Epidermal melanocyte (primary cell): ENCODE measurements at regions not wholly inside any gene's neighbourhood (a gene's known extent, or its start where the extent isn't known, plus 50 kb on each side); places are given as distances from the start of the nearest gene placed in this dataset.
A peak's percentile ranks its signal among the peaks of the same experiment; 100 is the strongest.

ENCODE experiments used
- DNase-seq: peaks from one replicate; pipeline ENCODE4 v3.0.0; 2011; ENCODE audit warnings: low spot score; ENCODE audit not compliant: insufficient read length

DNA sequence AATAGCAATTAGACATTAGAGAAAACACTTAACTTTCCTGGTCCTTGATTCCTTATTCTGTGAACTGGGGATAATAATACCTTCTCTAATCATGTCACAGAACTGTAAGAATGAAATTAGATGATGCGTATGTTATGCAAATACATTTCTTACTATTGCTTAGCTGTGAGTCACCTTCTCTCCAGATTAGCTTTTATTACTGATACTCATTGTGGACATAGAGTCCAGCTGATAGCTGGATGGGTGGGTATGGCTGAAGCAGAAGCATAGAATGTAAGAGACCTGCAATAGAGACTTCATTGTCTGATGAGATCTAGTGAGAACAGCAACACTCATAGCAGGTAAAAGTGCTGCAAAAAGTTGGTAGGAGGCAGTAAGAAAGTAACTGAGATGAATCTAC, 437.2 kb upstream of the ZFP42 start:
- no peak for DNase-seq

DNA sequence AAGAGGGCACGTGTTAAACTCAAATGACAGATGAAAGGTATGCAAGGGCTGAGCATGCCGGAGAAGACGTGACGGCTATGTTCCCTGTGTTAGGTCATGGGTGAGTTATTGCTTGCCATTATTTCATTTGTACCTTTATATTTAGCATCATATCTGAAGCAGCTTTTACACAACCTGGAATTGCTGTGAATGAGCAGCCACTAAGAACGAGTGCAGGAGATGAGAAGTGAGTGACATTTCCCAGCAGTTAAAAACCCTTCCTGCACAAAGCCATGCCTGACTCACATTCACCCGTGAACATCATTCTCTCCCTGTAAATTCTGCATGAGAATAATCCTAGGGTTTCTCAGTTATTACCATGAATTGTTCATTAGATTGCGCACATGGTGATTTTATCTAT, 433.2 kb upstream of the ZFP42 start:
- no peak for DNase-seq

DNA sequence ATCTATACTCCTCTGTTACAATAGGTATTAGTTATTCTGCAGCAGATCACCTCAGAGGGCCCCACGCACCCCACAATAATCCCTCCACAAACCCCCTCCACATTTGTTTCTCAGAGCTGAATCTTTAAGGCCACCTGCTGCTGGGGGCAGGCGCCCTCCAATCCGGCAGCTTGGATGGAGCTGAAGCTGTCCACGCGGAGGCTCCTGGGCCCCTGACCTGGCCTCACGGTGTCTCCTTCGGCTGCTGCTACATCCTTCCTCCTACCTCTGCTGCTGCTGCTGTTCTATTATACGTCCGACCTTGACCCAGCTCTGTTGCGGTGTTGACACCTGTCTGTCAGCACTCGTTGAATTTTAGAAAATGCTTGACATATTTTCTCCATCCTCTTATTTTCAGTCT, 430.2 kb upstream of the ZFP42 start:
- DNase-seq = no peak

DNA sequence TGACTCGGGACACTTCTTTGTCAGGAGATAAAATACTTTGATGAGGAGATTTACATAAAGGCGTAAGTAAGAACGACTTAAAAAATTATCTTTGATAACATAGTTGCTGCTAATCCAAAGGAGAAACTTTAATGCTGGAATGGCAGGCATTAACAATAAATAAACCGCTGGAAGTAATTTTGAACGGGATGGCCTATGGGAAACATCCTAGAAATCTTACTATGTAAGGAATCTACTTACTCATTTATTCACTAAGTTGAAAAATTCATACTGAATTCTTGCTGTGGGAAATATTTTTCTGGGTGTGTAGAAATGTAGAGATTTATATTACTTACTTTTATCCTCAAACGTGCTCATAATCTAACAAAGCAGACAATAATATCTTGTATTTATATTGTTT, 425.7 kb upstream of the ZFP42 start:
- no peak for DNase-seq

DNA sequence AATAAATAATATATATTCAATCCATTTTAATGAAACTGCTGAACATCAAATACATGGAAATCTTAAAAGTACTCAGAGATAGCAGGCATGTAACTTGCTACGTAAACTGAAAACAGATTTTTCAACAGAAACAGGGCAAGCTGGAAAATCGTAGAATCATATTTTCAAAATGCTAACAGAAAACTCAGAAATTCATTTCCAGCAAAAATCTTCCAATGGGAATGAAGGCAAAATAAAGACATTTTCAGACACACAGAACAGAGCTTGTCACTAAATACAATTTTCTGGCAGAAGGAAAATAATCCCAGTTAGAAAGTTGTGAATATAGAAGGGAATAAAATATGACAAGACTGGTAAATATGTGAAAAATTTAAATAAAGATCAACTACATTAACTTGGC, 419.9 kb upstream of the ZFP42 start:
- DNase-seq = no peak

DNA sequence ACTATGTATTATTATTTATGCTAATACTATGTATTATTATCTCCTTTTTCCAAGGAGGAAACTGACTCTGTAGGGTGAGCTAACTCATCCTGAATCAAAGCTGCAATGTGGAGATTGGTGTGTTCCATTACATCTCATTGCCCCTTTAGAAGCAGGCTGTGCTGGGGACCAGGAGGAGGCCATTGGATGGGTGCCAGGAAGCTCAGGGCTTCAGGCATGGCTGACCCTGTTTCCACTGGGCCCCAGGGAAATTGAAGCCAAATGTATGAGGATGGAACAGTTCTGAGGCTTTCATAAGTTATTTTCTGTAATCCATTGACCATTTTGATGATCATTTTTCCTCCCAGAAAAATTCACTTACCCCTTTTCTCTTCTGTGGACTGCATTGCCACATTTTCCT, 418.8 kb upstream of the ZFP42 start:
- no peak for DNase-seq

DNA sequence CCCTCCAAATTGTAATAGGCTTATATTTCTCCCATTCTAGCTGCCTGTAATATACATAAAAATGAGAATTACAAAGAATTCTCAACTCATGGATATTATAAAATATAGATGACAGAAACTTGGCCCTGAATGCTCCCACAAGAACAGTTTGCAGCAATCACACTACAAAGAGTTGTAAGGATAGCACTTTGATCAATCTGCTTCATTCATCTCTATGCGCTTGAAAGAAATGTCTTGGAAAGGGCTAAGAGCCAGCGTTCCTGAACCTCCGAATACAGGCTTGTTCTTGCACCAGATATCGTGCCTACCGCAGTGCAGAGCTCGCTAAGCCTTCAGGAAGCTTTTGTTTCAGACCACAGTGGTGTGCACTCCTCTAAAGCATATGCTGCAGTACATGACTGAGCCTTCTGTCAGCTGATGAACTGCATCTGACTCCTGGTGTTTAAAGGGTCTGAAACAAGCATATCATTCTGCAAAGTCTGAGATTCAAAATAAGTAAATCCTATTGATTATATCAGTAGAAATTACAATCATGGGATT, 417.6 kb upstream of the ZFP42 start:
- no peak for DNase-seq

DNA sequence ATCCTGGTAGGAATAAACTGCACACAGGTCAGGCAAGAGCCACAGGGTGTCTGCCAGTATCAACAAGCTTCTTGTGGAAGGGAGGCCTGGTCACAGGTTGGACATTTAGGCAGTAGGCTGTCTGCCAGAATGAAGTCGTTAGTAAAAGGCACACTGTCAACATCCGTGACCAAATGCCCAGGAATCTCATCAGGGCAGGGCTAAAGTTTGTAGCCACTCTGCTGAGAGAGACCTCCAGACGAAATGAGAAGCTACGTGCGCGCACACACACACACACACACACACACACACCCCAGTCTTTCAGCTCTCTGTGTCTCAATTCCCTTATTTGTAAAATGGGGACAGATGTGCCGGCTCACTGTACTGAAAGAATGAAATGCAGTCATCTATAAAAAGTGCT, 408.7 kb upstream of the ZFP42 start:
- DNase-seq = no peak

DNA sequence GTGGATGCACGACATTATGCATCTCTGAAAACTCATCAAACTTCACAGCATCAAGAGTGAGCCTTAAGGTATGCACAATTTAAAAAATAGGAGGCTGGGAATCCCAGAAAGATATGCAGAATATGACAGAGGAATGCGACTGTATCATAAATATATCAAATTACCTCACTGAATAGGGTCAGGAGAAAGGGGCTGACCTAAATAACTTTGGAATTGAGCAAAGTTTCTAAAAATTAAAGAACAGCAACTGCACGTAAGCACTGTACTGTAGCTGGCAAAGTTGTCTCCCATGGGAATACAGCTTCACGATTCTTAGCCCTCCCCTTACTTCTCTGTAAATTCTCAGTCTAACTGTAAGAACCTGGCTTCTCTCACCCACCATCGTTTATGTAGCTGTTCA, 397.4 kb upstream of the ZFP42 start:
- no peak for DNase-seq

DNA sequence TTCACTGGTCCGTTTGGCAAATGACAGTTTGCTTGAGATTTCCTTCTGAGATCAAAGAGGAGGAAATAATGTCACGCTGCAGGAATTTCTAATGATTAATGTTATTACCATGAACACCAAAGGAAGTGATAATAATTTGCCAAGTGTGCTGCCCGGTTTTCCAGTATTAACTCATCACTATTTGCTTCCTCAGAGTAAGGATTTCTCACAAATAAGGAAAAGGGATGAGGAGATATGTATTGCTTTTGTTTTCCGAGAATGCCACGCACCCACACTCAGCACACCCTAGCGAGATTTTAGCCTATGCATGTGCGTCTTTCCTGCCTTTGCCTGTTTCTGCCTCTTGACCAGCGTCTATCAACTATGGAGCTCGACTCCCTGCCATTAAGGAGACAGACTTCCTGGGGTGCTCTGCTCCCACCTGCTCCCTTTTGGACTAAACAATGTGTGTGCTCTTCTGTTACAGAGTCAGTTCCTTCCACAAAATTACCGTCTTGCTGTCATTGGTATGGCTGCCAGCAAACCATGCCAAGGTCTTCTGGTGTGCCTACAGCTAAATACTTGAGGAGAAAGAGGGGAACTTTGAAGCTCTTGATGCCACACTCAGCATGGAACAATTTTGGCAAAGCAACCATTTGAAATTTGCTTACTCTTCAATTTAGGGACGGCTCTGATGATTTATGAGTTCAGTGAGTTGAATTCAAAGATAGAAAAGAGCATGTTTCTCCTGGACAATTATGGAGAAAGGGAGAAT, 393.1 kb upstream of the ZFP42 start:
- DNase-seq = no peak

DNA sequence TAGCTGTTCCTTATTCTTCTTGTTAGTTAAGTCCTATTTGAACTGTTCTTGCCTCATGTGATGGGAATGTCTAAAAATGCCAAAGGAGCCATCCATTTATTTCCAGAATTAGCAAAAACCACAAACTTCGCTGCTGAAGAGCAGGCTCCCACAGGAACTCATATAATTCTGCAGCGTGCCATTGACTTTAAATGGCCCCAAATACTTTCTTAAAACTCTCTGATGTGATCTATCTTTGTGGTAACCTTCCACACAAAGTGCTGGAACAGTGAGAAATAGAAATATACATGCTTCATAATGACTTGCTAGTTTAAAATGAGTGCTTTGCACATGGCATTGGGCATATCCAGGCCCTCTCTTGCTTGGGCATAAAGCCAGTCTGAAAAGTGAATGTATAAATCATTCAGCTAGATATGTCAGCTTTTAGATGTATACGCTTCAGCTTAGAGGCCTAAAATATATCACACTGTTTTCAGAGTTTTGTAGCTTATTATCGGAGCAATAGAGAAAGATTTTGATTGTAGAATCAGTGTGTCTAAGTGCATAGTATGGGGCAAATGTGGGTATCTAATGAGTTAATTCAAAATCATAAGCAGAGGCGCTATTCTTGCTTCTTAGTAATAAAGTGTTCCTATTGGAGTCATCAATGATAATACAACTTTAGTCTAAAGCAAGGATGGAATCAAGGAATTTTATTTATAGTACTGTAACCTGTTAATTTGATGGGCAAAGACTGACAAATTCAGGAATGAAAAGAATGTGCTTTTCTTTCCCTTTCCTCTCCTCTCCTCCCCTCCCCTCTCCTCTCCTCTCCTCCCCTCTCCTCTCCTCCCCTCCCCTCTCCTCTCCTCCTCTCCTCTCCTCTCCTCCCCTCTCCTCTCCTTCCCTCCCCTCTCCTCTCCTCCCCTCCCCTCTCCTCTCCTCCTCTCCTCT, 392.2 kb upstream of the ZFP42 start:
- peak; percentile 34 for DNase-seq

DNA sequence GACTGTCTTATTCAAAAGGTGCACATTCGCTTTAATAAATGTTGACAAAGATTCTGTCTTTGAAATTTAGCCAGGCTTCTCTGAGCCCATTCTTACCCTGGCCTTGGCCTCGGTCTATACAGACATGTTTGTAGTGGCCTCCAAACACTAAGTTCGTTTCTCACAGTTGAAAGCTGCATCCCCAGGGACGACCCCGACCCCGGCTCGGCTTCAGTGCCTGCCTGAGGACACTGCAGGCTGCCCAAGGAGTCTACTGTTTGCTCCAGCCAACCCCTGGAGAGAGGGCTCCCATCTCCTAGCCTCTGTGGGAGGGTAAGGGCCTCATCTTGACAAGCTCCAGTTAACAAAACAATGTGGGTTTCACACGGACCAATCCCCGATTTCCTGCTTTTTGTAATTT, 390.6 kb upstream of the ZFP42 start:
- no peak for DNase-seq

DNA sequence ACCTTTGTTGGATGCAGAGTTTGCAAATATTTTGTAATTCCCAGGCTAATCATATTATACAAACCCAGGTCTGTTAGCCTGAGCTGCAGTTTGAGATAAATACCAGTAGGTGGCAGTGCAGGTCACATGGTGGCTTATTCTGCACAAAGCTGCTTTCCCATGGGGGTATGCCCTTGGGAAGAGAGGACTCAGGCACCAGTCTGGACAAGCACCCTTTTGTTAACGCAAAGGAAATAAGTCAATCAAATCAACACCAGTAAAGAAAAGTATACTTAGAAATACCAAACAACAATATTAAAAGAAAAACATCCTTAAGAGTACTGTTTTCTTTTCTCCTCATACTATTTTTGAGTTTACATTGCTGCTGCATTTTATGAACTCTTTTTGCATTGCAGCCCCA, 389.0 kb upstream of the ZFP42 start:
- peak; percentile 80 for DNase-seq

DNA sequence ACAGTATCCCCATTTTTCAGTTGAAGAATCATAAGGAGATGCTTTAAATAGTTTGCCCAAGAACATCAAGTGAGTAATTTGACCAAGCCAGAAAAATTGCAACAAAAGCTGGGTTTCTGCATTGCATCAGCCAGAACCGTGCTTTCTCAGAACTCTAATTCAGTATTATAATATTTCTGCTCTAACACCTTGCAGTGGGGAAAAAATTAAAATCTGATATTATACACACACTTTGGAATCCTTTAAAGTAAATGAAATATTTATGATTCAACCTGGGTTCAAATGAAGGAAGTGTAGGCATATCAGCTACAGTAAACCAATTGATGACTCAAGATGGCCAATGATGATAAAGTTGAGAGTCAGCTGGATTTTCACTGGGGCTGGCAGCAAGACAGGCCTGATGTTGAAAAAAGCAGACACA, 387.6 kb upstream of the ZFP42 start:
- DNase-seq = no peak

DNA sequence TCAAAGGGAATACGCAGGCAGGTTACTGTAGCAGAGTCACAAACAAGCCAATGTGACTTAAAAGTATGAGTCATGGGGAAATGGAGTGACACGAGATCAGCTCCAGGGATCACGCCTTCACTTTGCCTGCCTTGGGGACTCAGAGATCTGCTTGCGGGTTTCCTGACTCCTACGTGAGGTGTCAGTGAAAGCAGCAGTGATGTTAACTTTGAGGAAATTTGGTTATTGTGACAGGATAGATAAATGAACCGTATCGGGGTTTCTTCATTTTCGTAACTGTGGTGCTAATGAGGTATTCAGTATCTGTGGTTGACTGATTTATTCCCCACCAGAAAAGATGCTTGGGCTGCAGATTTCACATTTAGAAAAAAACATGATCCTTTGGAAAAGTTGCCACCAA, 383.3 kb upstream of the ZFP42 start:
- DNase-seq = no peak

DNA sequence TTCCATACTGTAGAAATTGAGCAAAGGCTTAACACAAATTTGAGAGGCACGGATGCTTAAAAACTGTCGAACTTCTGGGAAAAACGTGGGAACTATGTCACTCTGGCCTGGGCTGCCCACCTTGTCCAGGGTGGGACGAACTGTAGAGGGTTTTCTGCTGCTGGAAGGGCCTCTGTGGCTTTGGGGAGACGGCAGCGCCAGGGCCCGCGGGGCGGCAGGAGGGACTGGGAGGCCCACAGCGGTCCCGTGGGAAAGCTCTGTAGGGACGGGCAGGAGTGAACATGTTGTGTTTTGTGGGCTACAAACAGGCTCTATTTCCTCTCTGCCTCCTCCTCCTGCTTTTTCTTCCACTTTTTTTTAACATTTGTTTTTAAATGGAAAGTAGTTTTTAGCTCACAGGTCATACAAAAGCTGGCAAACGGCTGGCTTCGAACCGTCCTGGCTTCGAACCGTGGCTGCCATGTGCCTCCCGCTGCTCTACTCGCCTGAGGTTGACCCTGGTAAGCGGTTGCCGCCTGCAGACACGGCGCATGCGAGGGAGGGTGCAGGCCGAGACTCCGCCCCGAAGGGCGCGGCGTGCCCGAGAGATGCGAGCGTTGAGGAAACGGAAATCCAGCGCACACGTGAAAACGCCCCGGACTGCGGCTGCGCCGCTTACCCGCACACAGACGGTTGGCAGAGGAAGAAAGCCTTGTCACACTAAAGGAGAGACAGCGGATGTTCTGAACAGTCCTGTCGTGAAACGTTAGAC, 382.3 kb upstream of the ZFP42 start:
- no peak for DNase-seq

DNA sequence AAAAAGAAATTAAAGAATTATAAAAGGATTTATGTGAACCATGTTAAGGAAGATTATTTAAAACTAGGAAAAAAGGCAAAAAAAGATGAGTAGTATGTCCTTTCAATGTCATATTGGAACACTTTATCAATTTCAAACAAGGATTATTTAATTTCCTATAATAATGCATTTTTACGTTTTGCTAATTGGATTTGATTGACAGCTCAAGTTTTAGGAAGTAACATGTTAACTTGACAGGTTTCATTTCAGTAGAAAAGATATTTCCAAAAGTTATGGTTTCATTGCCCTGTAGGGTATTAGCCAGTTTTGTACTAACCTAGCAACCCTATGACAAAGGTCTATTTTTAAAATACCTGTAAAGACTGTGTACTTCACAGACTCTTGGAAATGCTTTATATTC, 379.6 kb upstream of the ZFP42 start:
- no peak for DNase-seq

DNA sequence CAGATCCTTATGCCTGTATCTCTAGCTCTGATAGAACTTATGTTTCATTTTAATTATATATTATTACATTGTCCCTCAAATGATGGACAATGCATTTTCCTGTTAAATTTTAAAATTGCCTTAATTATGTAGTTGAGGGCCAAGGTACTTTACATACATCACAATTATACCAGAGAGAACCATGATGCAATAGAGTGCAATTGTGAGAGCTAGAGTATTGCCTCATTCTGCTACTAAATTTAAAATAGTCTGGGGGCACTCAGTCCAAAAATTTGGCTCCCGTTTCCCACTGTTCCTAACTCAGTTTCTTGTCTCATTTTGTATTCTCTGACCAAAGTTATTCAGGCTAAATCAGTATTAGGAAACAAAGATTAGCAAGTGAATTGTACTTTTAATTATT, 378.5 kb upstream of the ZFP42 start:
- no peak for DNase-seq

DNA sequence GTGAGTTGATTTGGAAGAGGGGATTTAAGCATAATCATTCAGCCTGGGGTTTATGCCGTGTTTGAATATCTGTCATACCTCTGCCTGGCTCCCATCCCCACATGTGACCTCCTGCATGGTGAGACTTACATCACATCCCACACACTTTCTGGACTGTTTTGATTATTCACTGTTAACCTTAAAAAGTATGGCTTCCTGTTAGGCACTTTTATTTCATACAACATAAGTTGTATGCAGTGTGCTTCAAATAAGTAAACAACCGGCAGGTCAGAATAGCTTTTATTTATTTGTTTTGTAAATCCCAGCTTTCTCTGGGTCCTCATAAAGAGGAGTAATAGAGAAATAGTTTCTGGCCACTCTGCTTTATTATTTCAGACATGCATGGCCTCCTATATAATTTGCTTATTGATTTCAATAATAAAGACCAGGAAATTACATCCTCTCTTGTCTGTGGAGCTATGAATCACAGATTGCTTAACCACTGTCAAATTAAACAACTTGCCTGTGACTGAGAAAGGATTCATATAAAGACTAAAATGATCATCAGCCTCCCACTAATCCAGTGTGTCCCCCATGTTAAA, 376.8 kb upstream of the ZFP42 start:
- DNase-seq = no peak

DNA sequence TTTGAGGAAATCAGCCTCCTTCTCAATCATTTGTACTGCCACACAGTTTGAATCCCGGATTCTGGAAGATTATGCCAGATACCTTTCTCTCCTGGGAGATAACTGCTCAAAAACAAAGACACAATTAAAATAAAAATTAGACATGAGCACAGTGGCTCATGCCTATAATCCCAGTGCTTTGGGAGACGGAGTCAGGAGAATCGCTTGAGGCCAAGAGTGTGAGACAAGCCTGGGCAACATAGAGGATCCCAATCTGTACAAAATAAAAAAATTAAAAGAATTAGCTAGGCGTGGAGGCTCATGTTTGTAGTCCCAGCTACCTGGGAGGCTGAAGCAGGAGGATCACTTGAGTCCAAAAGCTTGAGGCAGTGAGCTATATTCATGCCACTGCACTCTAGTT, 376.3 kb upstream of the ZFP42 start:
- no peak for DNase-seq

DNA sequence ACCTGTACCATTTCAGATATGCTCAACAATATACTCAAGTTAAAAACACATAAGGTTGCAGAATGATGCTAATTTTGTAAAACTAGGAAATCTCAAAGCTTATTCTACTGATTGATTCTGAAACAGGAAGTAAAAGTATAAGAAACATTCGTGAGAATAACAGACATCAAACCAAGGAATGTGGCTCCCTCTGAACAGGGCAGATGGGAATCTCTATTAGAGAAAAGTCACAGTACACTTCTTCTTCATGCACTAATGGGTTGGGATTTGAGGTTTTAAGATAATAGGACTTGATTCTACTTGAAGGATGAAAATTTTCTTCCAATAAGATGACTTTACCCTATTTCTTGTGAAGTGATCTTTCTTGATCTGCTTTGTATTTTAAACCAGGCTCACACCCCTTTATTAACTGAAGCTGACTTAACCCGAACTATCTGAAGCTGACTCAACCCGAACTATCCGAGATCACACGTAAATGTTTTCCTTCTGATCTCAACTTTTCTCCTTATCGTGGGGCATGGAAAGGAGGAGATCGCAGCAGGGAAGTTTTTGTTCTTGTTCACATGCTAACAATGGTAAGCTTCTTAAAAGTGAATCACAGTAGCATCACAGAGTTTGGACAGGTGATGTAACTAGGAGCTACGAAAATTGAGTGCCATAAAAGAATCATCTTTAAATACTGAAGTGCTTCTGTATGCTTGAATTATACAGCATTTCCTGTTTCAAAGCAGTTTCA, 363.1 kb upstream of the ZFP42 start:
- DNase-seq = no peak
